ENCODE measurements at regions not wholly inside any gene's neighbourhood (a gene's known extent, or its start where the extent isn't known, plus 50 kb on each side); places are given as distances from the start of the nearest gene placed in this dataset.

DNA sequence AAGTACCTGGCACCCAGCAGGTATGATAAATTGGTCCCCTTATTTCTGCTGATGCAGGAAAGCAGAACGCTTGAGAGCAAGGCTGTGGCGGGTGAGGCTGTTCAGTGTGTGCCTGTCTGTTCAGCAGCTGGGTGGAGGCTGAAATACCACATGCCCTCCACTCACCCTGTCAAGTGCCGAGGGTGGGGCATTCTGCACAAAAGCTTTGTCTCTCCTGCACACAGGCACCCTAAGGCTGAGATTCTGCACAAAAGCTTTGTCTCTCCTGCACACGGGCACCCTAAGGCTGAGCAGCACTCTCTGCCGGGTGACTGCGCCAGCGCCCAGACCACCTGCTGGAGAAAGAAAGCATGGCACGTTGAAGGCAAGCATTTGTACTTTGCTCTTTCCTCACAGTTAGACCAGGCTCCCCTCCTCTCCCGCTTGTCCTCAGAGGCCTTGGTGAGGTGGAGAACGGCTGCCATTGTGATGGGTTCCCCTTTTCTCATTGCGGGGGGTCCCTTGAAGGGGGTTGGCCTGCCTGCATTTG is 97.5 kb downstream of the BDH1 start (continued):
- TF ChIP-seq, protein P1, sequence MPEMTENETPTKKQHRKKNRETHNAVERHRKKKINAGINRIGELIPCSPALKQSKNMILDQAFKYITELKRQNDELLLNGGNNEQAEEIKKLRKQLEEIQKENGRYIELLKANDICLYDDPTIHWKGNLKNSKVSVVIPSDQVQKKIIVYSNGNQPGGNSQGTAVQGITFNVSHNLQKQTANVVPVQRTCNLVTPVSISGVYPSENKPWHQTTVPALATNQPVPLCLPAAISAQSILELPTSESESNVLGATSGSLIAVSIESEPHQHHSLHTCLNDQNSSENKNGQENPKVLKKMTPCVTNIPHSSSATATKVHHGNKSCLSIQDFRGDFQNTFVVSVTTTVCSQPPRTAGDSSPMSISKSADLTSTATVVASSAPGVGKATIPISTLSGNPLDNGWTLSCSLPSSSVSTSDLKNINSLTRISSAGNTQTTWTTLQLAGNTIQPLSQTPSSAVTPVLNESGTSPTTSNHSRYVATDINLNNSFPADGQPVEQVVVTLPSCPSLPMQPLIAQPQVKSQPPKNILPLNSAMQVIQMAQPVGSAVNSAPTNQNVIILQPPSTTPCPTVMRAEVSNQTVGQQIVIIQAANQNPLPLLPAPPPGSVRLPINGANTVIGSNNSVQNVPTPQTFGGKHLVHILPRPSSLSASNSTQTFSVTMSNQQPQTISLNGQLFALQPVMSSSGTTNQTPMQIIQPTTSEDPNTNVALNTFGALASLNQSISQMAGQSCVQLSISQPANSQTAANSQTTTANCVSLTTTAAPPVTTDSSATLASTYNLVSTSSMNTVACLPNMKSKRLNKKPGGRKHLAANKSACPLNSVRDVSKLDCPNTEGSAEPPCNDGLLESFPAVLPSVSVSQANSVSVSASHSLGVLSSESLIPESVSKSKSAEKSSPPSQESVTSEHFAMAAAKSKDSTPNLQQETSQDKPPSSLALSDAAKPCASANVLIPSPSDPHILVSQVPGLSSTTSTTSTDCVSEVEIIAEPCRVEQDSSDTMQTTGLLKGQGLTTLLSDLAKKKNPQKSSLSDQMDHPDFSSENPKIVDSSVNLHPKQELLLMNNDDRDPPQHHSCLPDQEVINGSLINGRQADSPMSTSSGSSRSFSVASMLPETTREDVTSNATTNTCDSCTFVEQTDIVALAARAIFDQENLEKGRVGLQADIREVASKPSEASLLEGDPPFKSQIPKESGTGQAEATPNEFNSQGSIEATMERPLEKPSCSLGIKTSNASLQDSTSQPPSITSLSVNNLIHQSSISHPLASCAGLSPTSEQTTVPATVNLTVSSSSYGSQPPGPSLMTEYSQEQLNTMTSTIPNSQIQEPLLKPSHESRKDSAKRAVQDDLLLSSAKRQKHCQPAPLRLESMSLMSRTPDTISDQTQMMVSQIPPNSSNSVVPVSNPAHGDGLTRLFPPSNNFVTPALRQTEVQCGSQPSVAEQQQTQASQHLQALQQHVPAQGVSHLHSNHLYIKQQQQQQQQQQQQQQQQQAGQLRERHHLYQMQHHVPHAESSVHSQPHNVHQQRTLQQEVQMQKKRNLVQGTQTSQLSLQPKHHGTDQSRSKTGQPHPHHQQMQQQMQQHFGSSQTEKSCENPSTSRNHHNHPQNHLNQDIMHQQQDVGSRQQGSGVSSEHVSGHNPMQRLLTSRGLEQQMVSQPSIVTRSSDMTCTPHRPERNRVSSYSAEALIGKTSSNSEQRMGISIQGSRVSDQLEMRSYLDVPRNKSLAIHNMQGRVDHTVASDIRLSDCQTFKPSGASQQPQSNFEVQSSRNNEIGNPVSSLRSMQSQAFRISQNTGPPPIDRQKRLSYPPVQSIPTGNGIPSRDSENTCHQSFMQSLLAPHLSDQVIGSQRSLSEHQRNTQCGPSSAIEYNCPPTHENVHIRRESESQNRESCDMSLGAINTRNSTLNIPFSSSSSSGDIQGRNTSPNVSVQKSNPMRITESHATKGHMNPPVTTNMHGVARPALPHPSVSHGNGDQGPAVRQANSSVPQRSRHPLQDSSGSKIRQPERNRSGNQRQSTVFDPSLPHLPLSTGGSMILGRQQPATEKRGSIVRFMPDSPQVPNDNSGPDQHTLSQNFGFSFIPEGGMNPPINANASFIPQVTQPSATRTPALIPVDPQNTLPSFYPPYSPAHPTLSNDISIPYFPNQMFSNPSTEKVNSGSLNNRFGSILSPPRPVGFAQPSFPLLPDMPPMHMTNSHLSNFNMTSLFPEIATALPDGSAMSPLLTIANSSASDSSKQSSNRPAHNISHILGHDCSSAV (CRISPR knock-in tag; IDR thresholded peaks at IDR 0.05; ENCODE audit: borderline replicate concordance) = no peak
- TF ChIP-seq ZNF644 (CRISPR knock-in tag; IDR thresholded peaks at IDR 0.05; ENCODE audit: low read depth) = peak; percentile 96
- peak; percentile 69 for TF ChIP-seq SALL1 (CRISPR knock-in tag; IDR thresholded peaks at IDR 0.05)
- TF ChIP-seq HDAC6 (IDR thresholded peaks at IDR 0.05; ENCODE audit: low read depth, low read length) = no peak
- peak; percentile 59 for TF ChIP-seq YY1 (IDR thresholded peaks at IDR 0.05; ENCODE audit: insufficient read depth, insufficient replicate concordance, low read depth, low read length)
- TF ChIP-seq SOX13 (IDR thresholded peaks at IDR 0.05) = no peak
- peak in 1 of 2 experiments; percentile 63; a peak in 2 of 4 replicates for TF ChIP-seq SOX13 (CRISPR knock-in tag; conservative IDR thresholded peaks at IDR 0.05 in 1 of 2, IDR thresholded peaks at IDR 0.05 in 1 of 2)
- TF ChIP-seq TAF1 (CRISPR knock-in tag; IDR thresholded peaks at IDR 0.05) = peak; percentile 41; the same call in 1 of the 2 replicates
- peak; percentile 38 for TF ChIP-seq POLR2AphosphoS5 (IDR thresholded peaks at IDR 0.05; ENCODE audit: low read depth, low read length)
- TF ChIP-seq ZNF768 (CRISPR knock-in tag; IDR thresholded peaks at IDR 0.05) = peak; percentile 39; the same call in 1 of the 2 replicates
- TF ChIP-seq FOXA3 (CRISPR knock-in tag; IDR thresholded peaks at IDR 0.05) = 0 out of 2 replicates have a peak, but pooled peaks have one; percentile 38
- TF ChIP-seq ZNF570 (CRISPR knock-in tag; IDR thresholded peaks at IDR 0.05; ENCODE audit: borderline replicate concordance) = no peak
- TF ChIP-seq, protein P2, sequence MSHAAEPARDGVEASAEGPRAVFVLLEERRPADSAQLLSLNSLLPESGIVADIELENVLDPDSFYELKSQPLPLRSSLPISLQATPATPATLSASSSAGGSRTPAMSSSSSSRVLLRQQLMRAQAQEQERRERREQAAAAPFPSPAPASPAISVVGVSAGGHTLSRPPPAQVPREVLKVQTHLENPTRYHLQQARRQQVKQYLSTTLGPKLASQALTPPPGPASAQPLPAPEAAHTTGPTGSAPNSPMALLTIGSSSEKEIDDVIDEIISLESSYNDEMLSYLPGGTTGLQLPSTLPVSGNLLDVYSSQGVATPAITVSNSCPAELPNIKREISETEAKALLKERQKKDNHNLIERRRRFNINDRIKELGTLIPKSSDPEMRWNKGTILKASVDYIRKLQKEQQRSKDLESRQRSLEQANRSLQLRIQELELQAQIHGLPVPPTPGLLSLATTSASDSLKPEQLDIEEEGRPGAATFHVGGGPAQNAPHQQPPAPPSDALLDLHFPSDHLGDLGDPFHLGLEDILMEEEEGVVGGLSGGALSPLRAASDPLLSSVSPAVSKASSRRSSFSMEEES (CRISPR knock-in tag; IDR thresholded peaks at IDR 0.05) = 0 out of 2 replicates have a peak, but pooled peaks have one; percentile 61
- no peak for TF ChIP-seq ZFP1 (CRISPR knock-in tag; IDR thresholded peaks at IDR 0.05)
- peak; percentile 66 for TF ChIP-seq RXRA (CRISPR knock-in tag; IDR thresholded peaks at IDR 0.05)
- TF ChIP-seq, protein P3, sequence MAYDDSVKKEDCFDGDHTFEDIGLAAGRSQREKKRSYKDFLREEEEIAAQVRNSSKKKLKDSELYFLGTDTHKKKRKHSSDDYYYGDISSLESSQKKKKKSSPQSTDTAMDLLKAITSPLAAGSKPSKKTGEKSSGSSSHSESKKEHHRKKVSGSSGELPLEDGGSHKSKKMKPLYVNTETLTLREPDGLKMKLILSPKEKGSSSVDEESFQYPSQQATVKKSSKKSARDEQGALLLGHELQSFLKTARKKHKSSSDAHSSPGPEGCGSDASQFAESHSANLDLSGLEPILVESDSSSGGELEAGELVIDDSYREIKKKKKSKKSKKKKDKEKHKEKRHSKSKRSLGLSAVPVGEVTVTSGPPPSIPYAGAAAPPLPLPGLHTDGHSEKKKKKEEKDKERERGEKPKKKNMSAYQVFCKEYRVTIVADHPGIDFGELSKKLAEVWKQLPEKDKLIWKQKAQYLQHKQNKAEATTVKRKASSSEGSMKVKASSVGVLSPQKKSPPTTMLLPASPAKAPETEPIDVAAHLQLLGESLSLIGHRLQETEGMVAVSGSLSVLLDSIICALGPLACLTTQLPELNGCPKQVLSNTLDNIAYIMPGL (CRISPR knock-in tag; IDR thresholded peaks at IDR 0.05; ENCODE audit: borderline replicate concordance in 1 of 2, low read depth in 1 of 2) = peak in 1 of 2 experiments; percentile 81; a peak in 2 of 4 replicates
- TF ChIP-seq RAD51 (IDR thresholded peaks at IDR 0.05; ENCODE audit: borderline replicate concordance) = no peak
- TF ChIP-seq ZFP62 (CRISPR knock-in tag; IDR thresholded peaks at IDR 0.05) = no peak

Data from HepG2 (cell line).